Cardiac muscle cell (in vitro differentiated cells and primary cell): ENCODE measurements at regions not wholly inside any gene's neighbourhood (a gene's known extent, or its start where the extent isn't known, plus 50 kb on each side); places are given as distances from the start of the nearest gene placed in this dataset.

Source experiments
- DNase-seq, 2 donors: peaks; one replicate each; pipeline versions ENCODE4 v3.0.0 to v3.0.0-alpha.2; 2010 to 2017; ENCODE audit warnings: low read depth in 1 of 2, low spot score in 1 of 2
- H3K27ac ChIP-seq: fragments of 200-600 bp; sonication (generic); 2 replicates; pipeline ENCODE4 v1.5.1; 2016
- H3K27me3 ChIP-seq: fragments of 200-600 bp; sonication (generic); 2 replicates; pipeline ENCODE4 v1.6.0; 2016; ENCODE audit warnings: control low read depth
- H3K36me3 ChIP-seq: fragments of 200-600 bp; sonication (generic); 2 replicates; pipeline ENCODE4 v1.5.1; 2016; ENCODE audit warnings: control low read depth
- H3K4me1 ChIP-seq: fragments of 200-600 bp; sonication (generic); 2 replicates; pipeline ENCODE4 v1.8.1; 2017; ENCODE audit warnings: low read depth, mild to moderate bottlenecking, mixed run types
- H3K4me3 ChIP-seq: fragments of 200-600 bp; sonication (generic); 2 replicates; pipeline ENCODE4 v1.5.1; 2016; ENCODE audit warnings: mild to moderate bottlenecking
- H3K9me3 ChIP-seq: fragments of 200-600 bp; sonication (generic); 2 replicates; pipeline ENCODE4 v1.5.1; 2017; ENCODE audit warnings: low read depth, mild to moderate bottlenecking, control low read depth
- TF ChIP-seq, protein P1 (sequence below): IDR thresholded peaks from 2 replicates; pipeline ENCODE4 v1.5.1; 2012; ENCODE audit warnings: low read depth, mild to moderate bottlenecking, low read length

DNA sequence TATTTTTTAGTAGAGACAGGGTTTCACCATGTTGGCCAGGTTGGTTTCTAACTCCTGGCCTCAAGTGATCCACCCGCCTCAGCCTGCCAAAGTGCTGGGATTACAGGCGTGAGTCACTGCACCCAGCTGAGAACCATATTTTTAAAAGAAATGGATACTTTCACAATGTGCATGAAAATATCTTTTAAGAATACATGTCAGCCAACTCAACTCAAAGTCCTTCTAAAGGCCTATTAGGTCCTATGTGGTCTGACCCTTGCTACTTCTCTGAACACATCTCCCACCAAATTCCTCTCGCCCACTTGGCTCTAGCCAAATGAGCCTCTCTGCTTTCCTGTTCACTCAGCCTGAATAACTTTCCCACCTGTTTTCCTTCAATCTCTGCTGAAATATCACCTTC, 119.6 kb downstream of the MTX2 start:
- Histone ChIP-seq H3K4me3 (no peak overlapping the region), H3K4me1 (peaks cover 13% of the 10 kb centered on the region), H3K36me3 (no peaks in the 10 kb centered on the region), H3K27me3 (no peaks in the 10 kb centered on the region), H3K9me3 (no peaks in the 10 kb centered on the region), H3K27ac (no peak overlapping the region)
- TF ChIP-seq, protein P1, sequence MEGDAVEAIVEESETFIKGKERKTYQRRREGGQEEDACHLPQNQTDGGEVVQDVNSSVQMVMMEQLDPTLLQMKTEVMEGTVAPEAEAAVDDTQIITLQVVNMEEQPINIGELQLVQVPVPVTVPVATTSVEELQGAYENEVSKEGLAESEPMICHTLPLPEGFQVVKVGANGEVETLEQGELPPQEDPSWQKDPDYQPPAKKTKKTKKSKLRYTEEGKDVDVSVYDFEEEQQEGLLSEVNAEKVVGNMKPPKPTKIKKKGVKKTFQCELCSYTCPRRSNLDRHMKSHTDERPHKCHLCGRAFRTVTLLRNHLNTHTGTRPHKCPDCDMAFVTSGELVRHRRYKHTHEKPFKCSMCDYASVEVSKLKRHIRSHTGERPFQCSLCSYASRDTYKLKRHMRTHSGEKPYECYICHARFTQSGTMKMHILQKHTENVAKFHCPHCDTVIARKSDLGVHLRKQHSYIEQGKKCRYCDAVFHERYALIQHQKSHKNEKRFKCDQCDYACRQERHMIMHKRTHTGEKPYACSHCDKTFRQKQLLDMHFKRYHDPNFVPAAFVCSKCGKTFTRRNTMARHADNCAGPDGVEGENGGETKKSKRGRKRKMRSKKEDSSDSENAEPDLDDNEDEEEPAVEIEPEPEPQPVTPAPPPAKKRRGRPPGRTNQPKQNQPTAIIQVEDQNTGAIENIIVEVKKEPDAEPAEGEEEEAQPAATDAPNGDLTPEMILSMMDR: no peak
- no peak for DNase-seq

DNA sequence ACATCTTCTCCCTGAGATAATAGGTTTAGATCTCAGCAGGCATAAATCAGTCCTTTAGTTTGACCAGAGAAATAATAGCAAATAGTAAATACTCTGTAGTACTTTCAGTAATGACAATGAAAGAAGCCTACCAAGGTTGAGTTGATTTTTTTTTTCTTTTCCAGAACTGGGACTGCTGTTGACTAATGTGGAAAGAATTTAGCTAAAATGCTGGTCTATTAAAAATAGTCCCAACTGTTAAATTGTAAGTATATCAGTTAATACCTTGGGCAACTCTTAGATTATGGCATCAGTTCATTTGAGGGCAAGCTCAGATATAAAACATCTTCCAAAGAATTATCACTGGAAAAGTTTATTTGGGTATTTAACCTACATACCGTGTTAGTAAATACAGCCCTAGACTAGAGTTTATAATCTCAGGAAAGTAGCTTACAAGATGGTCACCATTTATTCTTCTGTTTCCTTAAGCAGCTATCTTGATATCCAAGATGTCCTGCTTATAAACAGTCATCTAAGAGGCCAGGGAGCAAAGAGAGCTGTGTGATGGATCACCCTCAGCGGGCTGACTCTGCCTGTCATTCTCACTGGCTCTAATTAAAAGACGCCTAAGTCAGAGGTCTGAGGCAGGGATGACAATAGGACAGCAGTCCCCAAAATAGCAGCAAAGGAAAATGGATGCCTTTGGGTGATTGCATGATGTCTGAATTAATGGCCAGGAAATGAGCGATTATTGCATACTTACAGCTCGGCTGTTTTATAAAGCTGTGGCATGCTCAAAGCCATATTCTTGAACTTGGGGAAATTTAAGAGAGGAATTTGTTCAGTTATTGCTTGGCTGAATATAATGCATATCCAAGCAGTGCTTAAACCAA, 121.3 kb downstream of the MTX2 start:
- Histone ChIP-seq H3K9me3 (no peaks in the 10 kb centered on the region), H3K4me3 (no peak overlapping the region), H3K27me3 (no peaks in the 10 kb centered on the region), H3K36me3 (no peaks in the 10 kb centered on the region), H3K27ac (no peak overlapping the region), H3K4me1 (peaks cover 13% of the 10 kb centered on the region)
- TF ChIP-seq, protein P1: no peak
- DNase-seq: peak in 1 of 2 donors; percentile 9

DNA sequence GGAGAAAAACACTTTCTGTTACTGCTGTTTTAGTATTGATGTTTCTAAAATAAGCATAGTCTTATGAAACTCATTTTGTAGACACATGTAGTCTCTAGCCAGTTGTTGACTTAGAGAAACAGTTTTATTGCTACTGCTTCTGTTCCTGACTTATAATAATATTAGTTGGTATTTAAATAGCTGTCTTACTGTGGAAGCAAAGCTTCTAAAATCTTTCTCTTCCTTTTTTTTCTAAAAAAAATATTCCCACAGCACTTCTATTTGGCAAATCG, 121.8 kb downstream of the MTX2 start:
- no peaks in the 10 kb centered on the region for H3K27me3 ChIP-seq
- no peaks in the 10 kb centered on the region for H3K9me3 ChIP-seq
- no peak overlapping the region for H3K4me3 ChIP-seq
- TF ChIP-seq, protein P1: no peak
- no peak for DNase-seq
- peaks cover 13% of the 10 kb centered on the region for H3K4me1 ChIP-seq
- H3K27ac ChIP-seq: no peak overlapping the region
- no peaks in the 10 kb centered on the region for H3K36me3 ChIP-seq

DNA sequence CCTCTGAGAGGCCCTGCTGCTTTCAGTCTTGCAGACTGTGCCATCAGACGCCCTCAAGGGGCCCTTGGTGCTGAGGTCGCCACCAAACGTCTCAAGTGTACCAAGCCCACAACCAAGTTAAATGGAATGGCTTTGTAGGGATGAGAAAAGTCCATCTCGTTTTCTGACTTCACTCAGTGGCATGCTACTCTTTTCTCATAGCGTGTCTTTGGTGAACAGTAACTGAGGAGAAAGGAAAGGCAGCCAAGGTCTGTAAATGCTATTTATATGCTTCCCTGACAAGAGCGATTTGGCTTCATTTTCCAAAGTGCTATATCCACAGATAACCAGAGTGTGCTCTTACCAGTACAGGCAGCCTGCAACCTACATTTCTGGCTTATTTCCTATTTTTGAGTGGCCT, 123.0 kb downstream of the MTX2 start:
- peak overlapping the region; percentile 42 for H3K27ac ChIP-seq
- H3K36me3 ChIP-seq: no peaks in the 10 kb centered on the region
- H3K4me1 ChIP-seq: peaks cover 13% of the 10 kb centered on the region
- TF ChIP-seq, protein P1: no peak
- DNase-seq: peak; percentile 27
- H3K9me3 ChIP-seq: no peaks in the 10 kb centered on the region
- no peaks in the 10 kb centered on the region for H3K27me3 ChIP-seq
- H3K4me3 ChIP-seq: no peak overlapping the region

DNA sequence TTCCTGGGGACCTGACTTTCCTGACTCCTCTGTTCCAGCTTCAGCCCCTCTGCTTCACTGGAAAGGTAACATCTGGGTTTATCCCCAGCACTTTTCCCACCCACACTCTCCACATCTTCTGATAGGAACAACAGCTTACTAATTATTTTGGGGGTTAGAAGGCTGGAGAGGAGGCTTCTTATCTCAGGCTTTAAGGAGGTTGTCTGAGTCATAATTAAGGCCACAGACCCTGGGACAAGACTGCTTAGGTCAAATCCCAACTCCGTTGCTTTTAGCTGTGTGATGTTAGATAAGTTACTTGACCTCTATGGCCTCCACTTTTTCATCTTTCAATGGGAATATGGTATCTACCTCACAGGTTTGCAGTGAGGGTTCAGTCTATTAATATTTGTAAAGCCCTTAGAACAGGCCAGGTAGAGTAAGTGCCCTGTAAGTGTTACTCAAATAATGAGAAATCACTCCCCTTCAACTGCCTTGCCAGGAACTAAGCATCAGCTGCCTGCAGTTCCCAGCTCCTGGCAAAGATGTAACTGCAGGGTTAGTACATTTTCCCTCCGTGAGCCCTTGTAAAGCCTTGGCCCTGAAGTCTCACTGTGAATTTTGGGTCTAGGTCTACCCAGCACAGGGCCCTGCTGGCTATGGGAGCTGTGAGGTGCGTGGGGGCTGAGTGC, 123.6 kb downstream of the MTX2 start:
- TF ChIP-seq, protein P1: no peak
- H3K4me1 ChIP-seq: peaks cover 13% of the 10 kb centered on the region
- H3K9me3 ChIP-seq: no peaks in the 10 kb centered on the region
- no peak overlapping the region for H3K4me3 ChIP-seq
- no peaks in the 10 kb centered on the region for H3K27me3 ChIP-seq
- H3K27ac ChIP-seq: peak overlapping the region; percentile 42
- H3K36me3 ChIP-seq: no peaks in the 10 kb centered on the region
- DNase-seq: no peak
